Neural cell (in vitro differentiated cells): ENCODE measurements at regions not wholly inside any gene's neighbourhood (a gene's known extent, or its start where the extent isn't known, plus 50 kb on each side); places are given as distances from the start of the nearest gene placed in this dataset.

Experiments used
- EP300 ChIP-seq: fragments of 450-650 bp; conservative IDR thresholded peaks from 2 replicates; pipeline ENCODE4 v1.6.1; 2014; ENCODE audit warnings: antibody characterized with exemption, mild to moderate bottlenecking, moderate library complexity; ENCODE audit not compliant: poor library complexity, severe bottlenecking
- EZH2 ChIP-seq: fragments of 200-600, 300-800 bp; shearing (Covaris generic), sonication (generic); IDR thresholded peaks from 2 replicates; pipeline ENCODE4 v1.6.1; 2014; ENCODE audit warnings: antibody characterized with exemption, low read length, borderline replicate concordance, mild to moderate bottlenecking; ENCODE audit not compliant: insufficient read depth, poor library complexity, severe bottlenecking
- RAD21 ChIP-seq: fragments of 450-650 bp; conservative IDR thresholded peaks from 2 replicates; pipeline ENCODE4 v1.6.1; 2014; ENCODE audit warnings: antibody characterized with exemption, mild to moderate bottlenecking, moderate library complexity
- SMC3 ChIP-seq: fragments of 450-650 bp; conservative IDR thresholded peaks from 2 replicates; pipeline ENCODE4 v1.6.1; 2014; ENCODE audit warnings: antibody characterized with exemption, mild to moderate bottlenecking, moderate library complexity; ENCODE audit not compliant: poor library complexity
- TF ChIP-seq, protein P1 (sequence below): fragments of 450-650 bp; IDR thresholded peaks from 2 replicates; pipeline ENCODE4 v1.5.1; 2014; ENCODE audit warnings: antibody characterized with exemption, mild to moderate bottlenecking, moderate library complexity; ENCODE audit not compliant: poor library complexity, severe bottlenecking

DNA sequence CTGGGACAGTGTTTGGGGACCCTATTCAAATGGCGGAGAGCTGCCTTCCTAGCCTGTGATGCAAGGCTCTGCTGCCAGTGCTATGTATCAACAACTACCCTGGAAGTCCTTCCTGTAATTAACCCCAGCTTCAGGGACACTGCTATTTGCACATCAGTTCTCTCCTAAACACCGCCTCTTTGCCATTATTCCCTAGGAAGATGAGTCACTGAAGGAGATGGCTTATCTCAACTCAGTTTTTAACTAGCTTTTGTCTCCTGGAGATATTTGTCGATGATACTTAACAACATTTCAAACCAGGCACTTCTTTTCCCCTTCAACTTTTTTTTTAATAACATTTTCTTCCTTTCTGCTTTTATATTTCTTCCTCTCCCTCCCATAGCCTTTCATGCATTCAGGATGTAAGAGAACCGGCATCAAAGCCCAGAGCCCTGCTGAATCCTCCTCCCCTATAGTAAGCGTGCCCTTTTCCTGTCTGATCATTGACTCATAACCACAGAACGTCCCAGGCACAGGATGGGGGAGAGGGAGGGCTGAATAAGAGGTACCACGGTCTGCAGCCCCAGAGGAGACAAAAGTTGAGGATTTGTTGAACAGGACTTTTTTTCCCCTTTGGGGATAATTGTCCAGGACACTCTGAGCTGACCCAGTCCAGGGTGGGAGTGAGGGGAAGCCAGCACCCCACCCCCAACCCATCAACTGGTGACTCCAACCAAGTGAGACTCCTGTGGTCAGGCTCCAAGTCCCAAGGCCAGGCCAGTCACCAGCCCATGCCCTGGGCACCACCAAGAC is 387.8 kb upstream of the SALL1 start:
- TF ChIP-seq, protein P1, sequence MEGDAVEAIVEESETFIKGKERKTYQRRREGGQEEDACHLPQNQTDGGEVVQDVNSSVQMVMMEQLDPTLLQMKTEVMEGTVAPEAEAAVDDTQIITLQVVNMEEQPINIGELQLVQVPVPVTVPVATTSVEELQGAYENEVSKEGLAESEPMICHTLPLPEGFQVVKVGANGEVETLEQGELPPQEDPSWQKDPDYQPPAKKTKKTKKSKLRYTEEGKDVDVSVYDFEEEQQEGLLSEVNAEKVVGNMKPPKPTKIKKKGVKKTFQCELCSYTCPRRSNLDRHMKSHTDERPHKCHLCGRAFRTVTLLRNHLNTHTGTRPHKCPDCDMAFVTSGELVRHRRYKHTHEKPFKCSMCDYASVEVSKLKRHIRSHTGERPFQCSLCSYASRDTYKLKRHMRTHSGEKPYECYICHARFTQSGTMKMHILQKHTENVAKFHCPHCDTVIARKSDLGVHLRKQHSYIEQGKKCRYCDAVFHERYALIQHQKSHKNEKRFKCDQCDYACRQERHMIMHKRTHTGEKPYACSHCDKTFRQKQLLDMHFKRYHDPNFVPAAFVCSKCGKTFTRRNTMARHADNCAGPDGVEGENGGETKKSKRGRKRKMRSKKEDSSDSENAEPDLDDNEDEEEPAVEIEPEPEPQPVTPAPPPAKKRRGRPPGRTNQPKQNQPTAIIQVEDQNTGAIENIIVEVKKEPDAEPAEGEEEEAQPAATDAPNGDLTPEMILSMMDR: no peak
- TF ChIP-seq RAD21 (no peak), SMC3 (no peak), EP300 (no peak), EZH2 (no peak)
